K562 (cell line): ENCODE measurements at regions not wholly inside any gene's neighbourhood (a gene's known extent, or its start where the extent isn't known, plus 50 kb on each side); places are given as distances from the start of the nearest gene placed in this dataset.

ENCODE experiments used
- ATAC-seq: fragments of 200-7000 bp; cut with Tn5 transposase; 3 replicates; pipeline ENCODE4 v1.9.1; 2020; ENCODE audit warnings: moderate library complexity
- BruUV-seq: library from RNA; stranded (reverse); fragments of 400-500 nt; replicated peaks from 2 replicates; lab custom pipeline; 2021; lab: Mats Ljungman, UMichigan
- CTCF ChIA-PET: fragments of 300-600 bp; formaldehyde crosslinking; extraction: SDS; loops from one replicate; lab custom pipeline; 2021; ENCODE audit warnings: low intra/inter-chr PET ratio; lab: Yijun Ruan, JAX
- POLR2A ChIA-PET: fragments of 300-600, 350-650 bp; sonication (Branson Sonifier 250); formaldehyde crosslinking; extraction: SDS; loops from one replicate; lab custom pipeline; 2021; ENCODE audit warnings: antibody characterized with exemption, inconsistent platforms; lab: Yijun Ruan, JAX
- DNase-seq, 4 experiments: peaks; one replicate each; pipeline versions ENCODE4 v3.0.0 to v3.0.0-alpha.2; 2011 to 2018; ENCODE audit warnings: low spot score in 3 of 4, mixed read lengths in 3 of 4; ENCODE audit errors: extremely low read depth in 1 of 4
- FAIRE-seq: peaks from 2 replicates; lab custom pipeline; 2011; peaks lifted over from hg19 to GRCh38; lab: Jason Lieb, UNC
- H2AFZ ChIP-seq: 2 replicates; pipeline ENCODE4 v1.6.0; 2011; ENCODE audit warnings: low read depth, low read length, control low read depth, inconsistent platforms
- H3K27ac ChIP-seq: fragments of 200-600 bp; 3 replicates; pipeline ENCODE4 v1.8.0; 2011; ENCODE audit warnings: low read depth, mild to moderate bottlenecking, control low read depth, inconsistent platforms, low read length, moderate library complexity, mixed read lengths; ENCODE audit errors: extremely low read depth
- H3K27me3 ChIP-seq, 2 experiments: fragments of 300-600 bp in 1 of 2; 2 replicates in 1 of 2; 3 replicates in 1 of 2; pipeline versions ENCODE4 v1.6.0 to v1.8.0; 2011; ENCODE audit warnings: inconsistent platforms in 2 of 2, low read length in 2 of 2, mild to moderate bottlenecking in 1 of 2, mixed read lengths in 1 of 2, moderate library complexity in 1 of 2; ENCODE audit not compliant: control insufficient read depth in 2 of 2, insufficient read depth in 2 of 2
- H3K36me3 ChIP-seq: fragments of 300-600 bp; 3 replicates; pipeline ENCODE4 v1.8.0; 2011; ENCODE audit warnings: mild to moderate bottlenecking, low read length, inconsistent platforms; ENCODE audit not compliant: control insufficient read depth, insufficient read depth
- H3K4me1 ChIP-seq, 2 experiments: fragments of 200-600 bp in 1 of 2; replicated peaks in 1 of 2; 2 replicates in 1 of 2; 3 replicates in 1 of 2; pipeline versions ENCODE4 v1.5.1 to v1.8.0; 2011; ENCODE audit warnings: inconsistent platforms in 2 of 2, low read length in 2 of 2, mild to moderate bottlenecking in 1 of 2, mixed read lengths in 1 of 2, moderate library complexity in 1 of 2; ENCODE audit not compliant: control insufficient read depth in 2 of 2, insufficient read depth in 2 of 2
- H3K4me2 ChIP-seq: 2 replicates; pipeline ENCODE4 v1.6.1; 2011; ENCODE audit warnings: low read length, control low read depth, inconsistent platforms, mixed read lengths; ENCODE audit not compliant: insufficient read depth
- H3K4me3 ChIP-seq: fragments of 200-600 bp; sonication (generic), shearing (Covaris generic); 2 replicates; pipeline ENCODE4 v1.5.1; 2016; ENCODE audit warnings: control low read depth, inconsistent platforms
- H3K79me2 ChIP-seq: fragments of 200-600 bp; 3 replicates; pipeline ENCODE4 v1.8.0; 2011; ENCODE audit warnings: low read length, inconsistent platforms; ENCODE audit not compliant: control insufficient read depth, insufficient read depth
- H3K9ac ChIP-seq, 2 experiments: 2 replicates each; pipeline versions ENCODE4 v1.6.0 to v1.6.1; 2011; ENCODE audit warnings: low read depth in 2 of 2, low read length in 2 of 2, control low read depth in 1 of 2, inconsistent platforms in 1 of 2, mild to moderate bottlenecking in 1 of 2, mixed read lengths in 1 of 2; ENCODE audit not compliant: insufficient read depth in 1 of 2
- H3K9me1 ChIP-seq: one replicate; pipeline ENCODE4 v1.6.0; 2011; ENCODE audit warnings: inconsistent platforms, mild to moderate bottlenecking, low read length, moderate library complexity; ENCODE audit not compliant: control insufficient read depth, insufficient read depth
- H3K9me3 ChIP-seq: replicated peaks from 2 replicates; pipeline ENCODE4 v1.5.1; 2011; ENCODE audit warnings: low read depth, low read length, inconsistent platforms; ENCODE audit not compliant: control insufficient read depth, insufficient read depth
- H4K20me1 ChIP-seq: replicated peaks from 2 replicates; pipeline ENCODE4 v1.6.1; 2011; ENCODE audit warnings: low read length, inconsistent platforms, mixed read lengths; ENCODE audit not compliant: control insufficient read depth, insufficient read depth
- ARNT ChIP-seq, 2 experiments: fragments of 450-650 bp; IDR thresholded peaks; 2 replicates each; pipeline ENCODE4 v1.6.1; 2016; ENCODE audit warnings: mild to moderate bottlenecking in 1 of 2
- CREM ChIP-seq: IDR thresholded peaks from 2 replicates; pipeline ENCODE4 v1.6.1; 2014; ENCODE audit warnings: antibody characterized with exemption, low read depth
- GTF2F1 ChIP-seq: IDR thresholded peaks from 2 replicates; pipeline ENCODE4 v1.6.1; 2011; ENCODE audit warnings: low read depth, low read length, improper control_type of control experiment
- HIVEP1 ChIP-seq: fragments of 250-450 bp; sonication (Bioruptor Pico); IDR thresholded peaks from 2 replicates; pipeline ENCODE4 v1.4.0; 2020; ENCODE audit warnings: mild to moderate bottlenecking
- HNRNPLL ChIP-seq: fragments of 200-400 bp; formaldehyde crosslinking; IDR thresholded peaks from 2 replicates; pipeline ENCODE4 v1.6.1; 2017; ENCODE audit warnings: low read length, low read depth, mild to moderate bottlenecking; ENCODE audit not compliant: poor library complexity, severe bottlenecking
- MEF2D ChIP-seq: conservative IDR thresholded peaks from 2 replicates; pipeline ENCODE4 v1.6.1; 2016; ENCODE audit warnings: low read depth, missing genetic modification characterization, missing compliant biosample characterization
- MTA3 ChIP-seq: fragments of 450-650 bp; formaldehyde crosslinking; IDR thresholded peaks from 2 replicates; pipeline ENCODE4 v1.6.1; 2017; ENCODE audit warnings: mild to moderate bottlenecking, borderline replicate concordance
- NR4A1 ChIP-seq, 2 experiments: fragments of 250-450 bp in 1 of 2; fragments of 450-650 bp in 1 of 2; sonication (Bioruptor Pico) in 1 of 2; IDR thresholded peaks; 2 replicates each; pipeline versions ENCODE4 v1.4.0 to v1.6.1; 2016 to 2020; ENCODE audit warnings: mild to moderate bottlenecking in 2 of 2, missing compliant biosample characterization in 1 of 2, missing genetic modification characterization in 1 of 2, moderate library complexity in 1 of 2
- PHF21A ChIP-seq: fragments of 450-650 bp; IDR thresholded peaks from 2 replicates; pipeline ENCODE4 v1.6.1; 2017; ENCODE audit warnings: low read depth, borderline replicate concordance
- RAD51 ChIP-seq: fragments of 450-650 bp; IDR thresholded peaks from 2 replicates; pipeline ENCODE4 v1.7.1; 2016; ENCODE audit warnings: low read depth, mild to moderate bottlenecking, borderline replicate concordance
- STAT5B ChIP-seq: fragments of 250-450 bp; sonication (Bioruptor Pico); IDR thresholded peaks from 2 replicates; pipeline ENCODE4 v1.8.0; 2021; ENCODE audit warnings: mild to moderate bottlenecking, inconsistent platforms
- TAF1 ChIP-seq: IDR thresholded peaks from 2 replicates; pipeline ENCODE4 v1.6.1; 2011; ENCODE audit warnings: mild to moderate bottlenecking, low read length, moderate library complexity; ENCODE audit not compliant: insufficient read depth, control insufficient read depth, severe bottlenecking; ENCODE audit errors: extremely low read depth
- ZC3H8 ChIP-seq: fragments of 450-650 bp; IDR thresholded peaks from 2 replicates; pipeline ENCODE4 v1.6.1; 2017
- ZNF551 ChIP-seq: fragments of 250-450 bp; sonication (Bioruptor Pico); IDR thresholded peaks from 2 replicates; pipeline ENCODE4 v1.5.0; 2021; ENCODE audit warnings: mild to moderate bottlenecking, moderate library complexity
- WGBS: fragments of 100-300 bp; shearing (Covaris generic); methylation state at CpG from one replicate; pipeline ENCODE4 v1.1.6; 2016; ENCODE audit warnings: low coverage, mixed read lengths; ENCODE audit not compliant: insufficient coverage; ENCODE audit errors: missing lambda C conversion rate; 5-methylcytosine and 5-hydroxymethylcytosine counted together
- in situ Hi-C: fragments of 300-500 bp; cut with MboI; formaldehyde crosslinking; loops from 4 replicates; pipeline ENCODE4 v1.15.0; 2018; ENCODE audit warnings: inconsistent platforms, mixed read lengths
- intact Hi-C: fragments of 100-400 bp; cut with micrococcal nuclease; formaldehyde crosslinking; loops from 2 replicates; pipeline ENCODE4 v1.14.2; 2022
- TF ChIP-seq, protein P1 (sequence below): sonication (generic); formaldehyde crosslinking; IDR thresholded peaks from 2 replicates; pipeline ENCODE4 v1.9.0; 2022; ENCODE audit warnings: mild to moderate bottlenecking, missing genetic modification reagents

DNA sequence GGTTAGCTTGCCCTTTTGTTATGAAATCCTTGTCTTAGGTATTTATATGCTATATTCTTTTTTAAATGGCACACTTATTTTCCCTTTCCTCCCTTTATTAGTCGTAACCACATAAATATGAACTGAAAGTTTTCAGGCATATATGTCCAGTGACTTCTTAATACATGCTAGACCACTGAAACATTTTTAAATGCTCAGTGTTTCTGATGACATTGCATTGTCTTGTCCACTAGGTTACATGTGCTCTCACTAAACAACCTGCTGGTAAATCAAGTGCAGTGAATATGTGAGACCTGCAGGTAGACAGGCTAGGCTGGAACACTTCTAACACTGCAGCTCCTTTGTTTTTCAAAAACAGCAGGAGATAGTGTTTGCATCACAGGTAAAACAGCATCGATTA is 332.6 kb upstream of the DACH1 start:
- BruUV-seq: no TSS peak

More for the DNA sequence above, 332.6 kb upstream of the DACH1 start:
- WGBS: 0% methylated on average over 2 of the region's 2 CpGs
- no peak for DNase-seq
- H3K4me1 ChIP-seq: no peaks in the 10 kb centered on the region
- no peak for ATAC-seq
- in situ Hi-C loops (no loop called here), intact Hi-C loops (no loop called here)
- H3K27me3 ChIP-seq: no peaks in the 10 kb centered on the region
- H3K79me2 ChIP-seq: no peaks in the 10 kb centered on the region
- POLR2A ChIA-PET: no interaction called here
- FAIRE-seq: no peak
- no peaks in the 10 kb centered on the region for H3K36me3 ChIP-seq
- H3K9me3 ChIP-seq: no peaks in the 10 kb centered on the region
- no peak overlapping the region for H3K4me3 ChIP-seq
- H3K27ac ChIP-seq: no peak overlapping the region
- TF ChIP-seq MTA3 (no peak), HIVEP1 (CRISPR knock-in tag) (no peak), ARNT (IDR thresholded peaks at IDR 0.05) (no peak), GTF2F1 (no peak), STAT5B (CRISPR knock-in tag) (no peak), CREM (no peak), RAD51 (no peak), ZC3H8 (no peak), MEF2D (tag) (no peak), PHF21A (no peak), NR4A1 (CRISPR knock-in tag; IDR thresholded peaks at IDR 0.05) (no peak), NR4A1 (tag; IDR thresholded peaks at IDR 0.05) (no peak), ZNF551 (CRISPR knock-in tag) (no peak), HNRNPLL (no peak), TAF1 (no peak)
- TF ChIP-seq, protein P1, sequence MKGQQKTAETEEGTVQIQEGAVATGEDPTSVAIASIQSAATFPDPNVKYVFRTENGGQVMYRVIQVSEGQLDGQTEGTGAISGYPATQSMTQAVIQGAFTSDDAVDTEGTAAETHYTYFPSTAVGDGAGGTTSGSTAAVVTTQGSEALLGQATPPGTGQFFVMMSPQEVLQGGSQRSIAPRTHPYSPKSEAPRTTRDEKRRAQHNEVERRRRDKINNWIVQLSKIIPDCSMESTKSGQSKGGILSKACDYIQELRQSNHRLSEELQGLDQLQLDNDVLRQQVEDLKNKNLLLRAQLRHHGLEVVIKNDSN (CRISPR knock-in tag): no peak
- CTCF ChIA-PET: no interaction called here
- H3K9me1 ChIP-seq: no peaks in the 10 kb centered on the region
- no peak overlapping the region for H3K9ac ChIP-seq
- H3K4me2 ChIP-seq: no peak overlapping the region
- no peaks in the 10 kb centered on the region for H4K20me1 ChIP-seq
- H2AFZ ChIP-seq: no peak overlapping the region
